ENCODE measurements at regions not wholly inside any gene's neighbourhood (a gene's known extent, or its start where the extent isn't known, plus 50 kb on each side); places are given as distances from the start of the nearest gene placed in this dataset.

- CTCF ChIA-PET, result no interaction called here
- POLR2A ChIA-PET, result no interaction called here
These were observed 266.1 kb upstream of the LRIG3 start for GRCh38 chr12:59186451-59186850.

GRCh38 chr12:59185295-59185694 is 265.0 kb upstream of the LRIG3 start:
- intact Hi-C loops (cut with micrococcal nuclease), result no loop called here
- DNase-seq (ENCODE audit: low read depth, low spot score), result no peak
- Histone ChIP-seq H3K79me2 (ENCODE audit: insufficient read depth, low read length) (no peaks in the 10 kb centered on the region), H3K9me2 (ENCODE audit: insufficient read depth) (no peaks in the 10 kb centered on the region), H3K9ac (ENCODE audit: low read length) (no peak overlapping the region), H3K27me3 (ENCODE audit: insufficient read depth, low read length) (no peaks in the 10 kb centered on the region), H3K4me2 (ENCODE audit: low read length) (no peak overlapping the region), H4K20me1 (ENCODE audit: insufficient read depth) (no peaks in the 10 kb centered on the region), H3K9me3 (ENCODE audit: control insufficient read depth in 1 of 2, insufficient read depth in 1 of 2, low read depth in 1 of 2, low read length in 2 of 2) (no peaks in the 10 kb centered on the region), H3K4me1 (ENCODE audit: control insufficient read depth in 1 of 2, insufficient read depth in 2 of 2, low read length in 2 of 2) (no peaks in the 10 kb centered on the region), H3K36me3 (ENCODE audit: control insufficient read depth in 1 of 2, insufficient read depth in 2 of 2, low read length in 2 of 2) (no peaks in the 10 kb centered on the region), H3K4me3 (replicated peaks in 1 of 2; ENCODE audit: low read depth in 1 of 2, low read length in 2 of 2) (no peak overlapping the region), H3K27ac (ENCODE audit: low read depth, low read length) (no peak overlapping the region), H2AFZ (ENCODE audit: low read depth, low read length, poor library complexity, severe bottlenecking) (no peak overlapping the region)
- ATAC-seq, result no peak
- no TSS peak for BruUV-seq (replicated peaks)
- ChIA-PET CTCF (interaction anchor here (1.9 kb wide), 1 partner anchor 21 kb away, joined by 7 read pairs; no protein-coding TSS in a partner anchor), RAD21 (ENCODE audit: low non-redundant PET in 1 of 2, low total read pairs in 2 of 2, uncharacterized antibody in 2 of 2, unreplicated experiment in 2 of 2) (no interaction called here), POLR2A (no interaction called here)
- TF ChIP-seq JUND (IDR thresholded peaks at IDR 0.05) (no peak), SRF (IDR thresholded peaks at IDR 0.05; ENCODE audit: low read depth) (no peak), ZNF274 (IDR thresholded peaks at IDR 0.05; ENCODE audit: low read depth, low read length) (no peak), EZH2phosphoT487 (IDR thresholded peaks at IDR 0.05; ENCODE audit: borderline replicate concordance) (no peak), POLR2AphosphoS5 (IDR thresholded peaks at IDR 0.05; ENCODE audit: low read depth, low read length) (no peak), POLR2A (IDR thresholded peaks at IDR 0.05; ENCODE audit: borderline replicate concordance, extremely low read depth, insufficient read depth, insufficient read length) (no peak), CBX3 (IDR thresholded peaks at IDR 0.05; ENCODE audit: low read depth) (no peak), CEBPB (IDR thresholded peaks at IDR 0.05; ENCODE audit: low read depth) (no peak), SIN3A (IDR thresholded peaks at IDR 0.05; ENCODE audit: low read depth) (no peak)
- TF ChIP-seq, protein P1, sequence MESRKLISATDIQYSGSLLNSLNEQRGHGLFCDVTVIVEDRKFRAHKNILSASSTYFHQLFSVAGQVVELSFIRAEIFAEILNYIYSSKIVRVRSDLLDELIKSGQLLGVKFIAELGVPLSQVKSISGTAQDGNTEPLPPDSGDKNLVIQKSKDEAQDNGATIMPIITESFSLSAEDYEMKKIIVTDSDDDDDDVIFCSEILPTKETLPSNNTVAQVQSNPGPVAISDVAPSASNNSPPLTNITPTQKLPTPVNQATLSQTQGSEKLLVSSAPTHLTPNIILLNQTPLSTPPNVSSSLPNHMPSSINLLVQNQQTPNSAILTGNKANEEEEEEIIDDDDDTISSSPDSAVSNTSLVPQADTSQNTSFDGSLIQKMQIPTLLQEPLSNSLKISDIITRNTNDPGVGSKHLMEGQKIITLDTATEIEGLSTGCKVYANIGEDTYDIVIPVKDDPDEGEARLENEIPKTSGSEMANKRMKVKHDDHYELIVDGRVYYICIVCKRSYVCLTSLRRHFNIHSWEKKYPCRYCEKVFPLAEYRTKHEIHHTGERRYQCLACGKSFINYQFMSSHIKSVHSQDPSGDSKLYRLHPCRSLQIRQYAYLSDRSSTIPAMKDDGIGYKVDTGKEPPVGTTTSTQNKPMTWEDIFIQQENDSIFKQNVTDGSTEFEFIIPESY (IDR thresholded peaks at IDR 0.05; ENCODE audit: extremely low read depth, insufficient replicate concordance, low read length), result no peak

More at GRCh38 chr12:59186451-59186850, 266.1 kb upstream of the LRIG3 start:
- Histone ChIP-seq H3K9me3 (ENCODE audit: control insufficient read depth in 1 of 2, insufficient read depth in 1 of 2, low read depth in 1 of 2, low read length in 2 of 2) (no peaks in the 10 kb centered on the region), H3K9ac (ENCODE audit: low read length) (no peak overlapping the region), H3K27ac (ENCODE audit: low read depth, low read length) (no peak overlapping the region), H3K9me2 (ENCODE audit: insufficient read depth) (no peaks in the 10 kb centered on the region), H3K36me3 (ENCODE audit: control insufficient read depth in 1 of 2, insufficient read depth in 2 of 2, low read length in 2 of 2) (no peaks in the 10 kb centered on the region), H2AFZ (ENCODE audit: low read depth, low read length, poor library complexity, severe bottlenecking) (no peak overlapping the region), H3K4me1 (ENCODE audit: control insufficient read depth in 1 of 2, insufficient read depth in 2 of 2, low read length in 2 of 2) (no peaks in the 10 kb centered on the region), H4K20me1 (ENCODE audit: insufficient read depth) (no peaks in the 10 kb centered on the region), H3K4me3 (replicated peaks in 1 of 2; ENCODE audit: low read depth in 1 of 2, low read length in 2 of 2) (no peak overlapping the region), H3K4me2 (ENCODE audit: low read length) (no peak overlapping the region), H3K79me2 (ENCODE audit: insufficient read depth, low read length) (no peaks in the 10 kb centered on the region), H3K27me3 (ENCODE audit: insufficient read depth, low read length) (no peaks in the 10 kb centered on the region)
- BruUV-seq (replicated peaks), result no TSS peak
- intact Hi-C loops (cut with micrococcal nuclease), result no loop called here
- no peak for ATAC-seq
- no peak for DNase-seq (ENCODE audit: low read depth, low spot score)
- TF ChIP-seq FOSL1 (IDR thresholded peaks at IDR 0.05; ENCODE audit: low read depth) (no peak), EZH2phosphoT487 (IDR thresholded peaks at IDR 0.05; ENCODE audit: borderline replicate concordance) (no peak), POLR2A (IDR thresholded peaks at IDR 0.05; ENCODE audit: borderline replicate concordance, extremely low read depth, insufficient read depth, insufficient read length) (no peak), JUND (IDR thresholded peaks at IDR 0.05) (no peak), EZH2 (IDR thresholded peaks at IDR 0.05) (no peak), POLR2AphosphoS5 (IDR thresholded peaks at IDR 0.05; ENCODE audit: low read depth, low read length) (no peak)
- TF ChIP-seq, protein P2, sequence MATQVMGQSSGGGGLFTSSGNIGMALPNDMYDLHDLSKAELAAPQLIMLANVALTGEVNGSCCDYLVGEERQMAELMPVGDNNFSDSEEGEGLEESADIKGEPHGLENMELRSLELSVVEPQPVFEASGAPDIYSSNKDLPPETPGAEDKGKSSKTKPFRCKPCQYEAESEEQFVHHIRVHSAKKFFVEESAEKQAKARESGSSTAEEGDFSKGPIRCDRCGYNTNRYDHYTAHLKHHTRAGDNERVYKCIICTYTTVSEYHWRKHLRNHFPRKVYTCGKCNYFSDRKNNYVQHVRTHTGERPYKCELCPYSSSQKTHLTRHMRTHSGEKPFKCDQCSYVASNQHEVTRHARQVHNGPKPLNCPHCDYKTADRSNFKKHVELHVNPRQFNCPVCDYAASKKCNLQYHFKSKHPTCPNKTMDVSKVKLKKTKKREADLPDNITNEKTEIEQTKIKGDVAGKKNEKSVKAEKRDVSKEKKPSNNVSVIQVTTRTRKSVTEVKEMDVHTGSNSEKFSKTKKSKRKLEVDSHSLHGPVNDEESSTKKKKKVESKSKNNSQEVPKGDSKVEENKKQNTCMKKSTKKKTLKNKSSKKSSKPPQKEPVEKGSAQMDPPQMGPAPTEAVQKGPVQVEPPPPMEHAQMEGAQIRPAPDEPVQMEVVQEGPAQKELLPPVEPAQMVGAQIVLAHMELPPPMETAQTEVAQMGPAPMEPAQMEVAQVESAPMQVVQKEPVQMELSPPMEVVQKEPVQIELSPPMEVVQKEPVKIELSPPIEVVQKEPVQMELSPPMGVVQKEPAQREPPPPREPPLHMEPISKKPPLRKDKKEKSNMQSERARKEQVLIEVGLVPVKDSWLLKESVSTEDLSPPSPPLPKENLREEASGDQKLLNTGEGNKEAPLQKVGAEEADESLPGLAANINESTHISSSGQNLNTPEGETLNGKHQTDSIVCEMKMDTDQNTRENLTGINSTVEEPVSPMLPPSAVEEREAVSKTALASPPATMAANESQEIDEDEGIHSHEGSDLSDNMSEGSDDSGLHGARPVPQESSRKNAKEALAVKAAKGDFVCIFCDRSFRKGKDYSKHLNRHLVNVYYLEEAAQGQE (IDR thresholded peaks at IDR 0.05; ENCODE audit: low read depth), result no peak
- RAD21 ChIA-PET (ENCODE audit: low non-redundant PET in 1 of 2, low total read pairs in 2 of 2, uncharacterized antibody in 2 of 2, unreplicated experiment in 2 of 2), result no interaction called here
